ENCODE measurements at regions not wholly inside any gene's neighbourhood (a gene's known extent, or its start where the extent isn't known, plus 50 kb on each side); places are given as distances from the start of the nearest gene placed in this dataset.

DNA sequence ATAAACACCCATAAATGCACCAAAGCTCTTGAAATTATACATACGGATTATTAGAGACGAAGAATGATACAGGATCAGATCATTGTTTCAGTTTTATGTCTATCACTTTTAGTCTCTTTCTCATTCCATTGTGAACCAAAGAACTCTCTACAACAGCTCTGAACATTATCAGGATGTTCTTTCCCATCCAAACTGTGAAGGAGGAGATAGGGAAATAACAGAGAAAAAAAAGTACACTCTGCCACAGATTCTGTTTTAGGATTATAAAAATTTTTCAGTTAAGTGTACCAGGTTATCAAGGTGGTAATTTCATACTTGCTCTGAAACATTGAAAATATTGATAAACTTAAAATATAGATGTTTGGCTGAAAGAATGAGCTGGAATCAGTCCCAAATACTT lies 270.9 kb downstream of the MZT1 start:
- TF ChIP-seq, protein P1, sequence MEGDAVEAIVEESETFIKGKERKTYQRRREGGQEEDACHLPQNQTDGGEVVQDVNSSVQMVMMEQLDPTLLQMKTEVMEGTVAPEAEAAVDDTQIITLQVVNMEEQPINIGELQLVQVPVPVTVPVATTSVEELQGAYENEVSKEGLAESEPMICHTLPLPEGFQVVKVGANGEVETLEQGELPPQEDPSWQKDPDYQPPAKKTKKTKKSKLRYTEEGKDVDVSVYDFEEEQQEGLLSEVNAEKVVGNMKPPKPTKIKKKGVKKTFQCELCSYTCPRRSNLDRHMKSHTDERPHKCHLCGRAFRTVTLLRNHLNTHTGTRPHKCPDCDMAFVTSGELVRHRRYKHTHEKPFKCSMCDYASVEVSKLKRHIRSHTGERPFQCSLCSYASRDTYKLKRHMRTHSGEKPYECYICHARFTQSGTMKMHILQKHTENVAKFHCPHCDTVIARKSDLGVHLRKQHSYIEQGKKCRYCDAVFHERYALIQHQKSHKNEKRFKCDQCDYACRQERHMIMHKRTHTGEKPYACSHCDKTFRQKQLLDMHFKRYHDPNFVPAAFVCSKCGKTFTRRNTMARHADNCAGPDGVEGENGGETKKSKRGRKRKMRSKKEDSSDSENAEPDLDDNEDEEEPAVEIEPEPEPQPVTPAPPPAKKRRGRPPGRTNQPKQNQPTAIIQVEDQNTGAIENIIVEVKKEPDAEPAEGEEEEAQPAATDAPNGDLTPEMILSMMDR (IDR thresholded peaks at IDR 0.05), result no peak
- TF ChIP-seq POLR2A (IDR thresholded peaks at IDR 0.05) (no peak), EP300 (IDR thresholded peaks at IDR 0.05) (no peak)

Measured in ovary (tissue), 3 donors.